HG02571 (cell line): ENCODE measurements at regions not wholly inside any gene's neighbourhood (a gene's known extent, or its start where the extent isn't known, plus 50 kb on each side); places are given as distances from the start of the nearest gene placed in this dataset.

Experiments used
- ATAC-seq: cut with Tn5 transposase; IDR thresholded peaks from one replicate; pipeline ENCODE4 v1.9.1; 2021; ENCODE audit warnings: mild to moderate bottlenecking, moderate library complexity; ENCODE audit not compliant: unreplicated experiment

DNA sequence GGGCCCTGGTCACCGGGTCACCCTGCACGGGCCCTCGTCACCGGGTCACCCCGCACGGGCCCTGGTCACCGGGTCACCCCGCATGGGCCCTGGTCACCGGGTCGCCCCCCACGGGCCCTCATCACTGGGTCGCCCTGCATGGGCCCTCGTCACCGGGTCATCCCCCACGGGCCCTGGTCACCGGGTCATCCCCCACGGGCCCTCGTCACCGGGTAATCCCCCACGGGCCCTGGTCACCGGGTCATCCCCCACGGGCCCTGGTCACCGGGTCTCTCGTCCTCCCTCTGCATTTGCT is 77.6 kb downstream of the RIPK4 start:
- no peak for ATAC-seq

DNA sequence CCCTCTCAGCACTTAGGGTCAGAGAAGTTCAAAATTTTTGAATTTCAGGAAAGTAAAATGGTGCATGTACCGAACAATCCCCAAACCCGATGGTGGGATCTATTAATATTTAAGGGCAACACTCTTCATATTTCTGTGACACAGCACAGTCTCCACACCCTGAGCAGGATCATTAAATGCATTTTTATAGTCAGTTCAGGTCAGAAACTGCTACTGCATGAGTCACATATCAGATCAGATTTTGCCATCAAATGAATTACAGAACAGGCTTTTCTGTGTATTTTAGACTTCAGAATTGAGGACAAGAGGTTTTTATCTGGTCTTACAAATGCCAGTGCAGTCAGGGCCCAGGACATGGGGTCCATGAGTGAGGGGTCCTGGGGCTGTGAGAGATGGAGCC is 79.2 kb downstream of the RIPK4 start:
- ATAC-seq = no peak

DNA sequence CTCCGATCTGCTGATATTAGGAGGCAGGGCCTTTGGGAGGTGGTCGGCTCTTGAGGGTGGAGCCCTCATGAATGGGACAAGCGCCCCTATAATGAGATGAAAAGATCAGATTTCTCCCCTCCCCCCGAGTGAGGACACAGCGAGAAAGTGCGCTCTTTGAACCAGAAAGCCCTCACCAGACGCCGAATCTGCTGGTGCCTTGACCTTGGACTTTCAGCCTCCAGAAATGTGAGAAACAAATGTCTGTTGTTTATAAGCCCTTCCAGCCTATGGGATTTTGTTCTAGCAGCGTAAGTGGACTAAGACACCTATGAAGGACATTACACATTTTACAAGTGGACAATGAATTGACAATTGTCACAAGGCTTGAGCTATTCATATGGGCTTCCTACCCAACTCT is 80.2 kb downstream of the RIPK4 start:
- no peak for ATAC-seq

DNA sequence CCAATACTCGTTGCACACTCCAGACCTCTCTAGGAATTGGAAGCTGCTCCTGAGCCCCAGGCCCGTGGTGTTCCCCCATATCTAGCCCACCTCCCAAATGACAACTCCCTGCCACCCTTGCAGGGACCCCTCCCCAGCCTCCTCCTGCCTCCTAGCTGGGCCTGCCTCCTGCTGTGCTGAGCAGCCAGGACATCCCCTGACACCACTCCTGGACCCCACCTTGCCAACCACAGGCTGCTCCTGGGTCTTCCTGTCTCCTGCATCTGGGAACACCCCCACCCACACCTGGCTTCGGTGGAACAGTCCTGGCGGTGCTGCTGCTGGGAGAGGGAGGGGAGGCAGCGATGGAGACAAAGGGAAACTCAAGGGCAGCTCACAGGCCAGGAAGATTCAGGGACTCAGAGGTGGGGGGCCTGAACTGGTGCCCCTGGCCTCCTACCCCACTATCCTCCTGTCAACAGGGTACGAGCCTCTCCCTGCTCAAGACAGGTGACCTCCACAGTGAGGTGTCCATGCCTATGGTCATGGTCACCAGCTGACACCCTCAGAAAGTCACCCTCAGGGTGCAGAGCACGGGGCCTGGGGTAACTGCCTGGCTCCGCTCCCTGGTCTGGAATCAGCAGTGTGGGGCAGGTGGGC is 81.2 kb downstream of the RIPK4 start:
- no peak for ATAC-seq

DNA sequence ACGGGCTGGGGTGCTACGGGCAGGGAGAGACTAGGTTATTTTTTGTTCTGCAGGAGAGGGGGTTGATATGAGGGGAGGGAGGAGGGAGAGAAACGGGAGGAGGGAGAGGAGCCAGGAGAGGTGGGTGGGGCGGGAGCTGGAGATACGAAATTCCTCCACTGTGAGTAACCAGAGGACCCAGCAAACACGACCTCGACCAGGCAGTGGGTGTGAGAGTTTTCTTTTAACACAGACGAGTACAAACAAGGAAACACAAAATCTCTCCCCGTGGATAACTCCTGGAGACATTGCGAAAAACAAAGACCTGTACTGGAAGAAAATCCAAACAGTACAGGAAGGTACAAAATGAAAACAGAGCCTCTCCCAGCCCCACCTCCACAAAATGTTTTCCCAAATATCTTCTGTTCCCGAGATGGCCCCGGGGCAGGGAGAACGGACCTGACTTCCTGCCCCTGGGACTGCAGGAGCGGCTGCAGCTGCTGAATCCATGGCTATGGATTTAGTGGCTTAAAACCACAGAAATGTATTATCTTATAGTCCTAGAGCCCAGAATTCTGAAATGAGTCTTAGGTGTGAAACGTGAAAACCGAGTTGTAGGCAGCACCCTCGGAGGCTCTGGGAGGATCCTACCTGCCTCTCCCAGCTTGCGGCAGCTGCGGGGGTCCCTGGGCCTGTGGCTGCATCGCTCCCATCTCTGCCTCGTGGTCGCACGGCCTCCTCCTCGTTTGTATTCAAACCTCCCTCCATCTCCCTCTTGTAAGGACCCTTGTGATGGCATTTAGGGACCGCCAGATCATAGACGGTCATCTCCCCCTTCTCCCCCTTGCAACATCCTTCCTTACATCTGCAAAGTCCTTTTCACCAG is 82.2 kb downstream of the RIPK4 start:
- ATAC-seq = no peak

DNA sequence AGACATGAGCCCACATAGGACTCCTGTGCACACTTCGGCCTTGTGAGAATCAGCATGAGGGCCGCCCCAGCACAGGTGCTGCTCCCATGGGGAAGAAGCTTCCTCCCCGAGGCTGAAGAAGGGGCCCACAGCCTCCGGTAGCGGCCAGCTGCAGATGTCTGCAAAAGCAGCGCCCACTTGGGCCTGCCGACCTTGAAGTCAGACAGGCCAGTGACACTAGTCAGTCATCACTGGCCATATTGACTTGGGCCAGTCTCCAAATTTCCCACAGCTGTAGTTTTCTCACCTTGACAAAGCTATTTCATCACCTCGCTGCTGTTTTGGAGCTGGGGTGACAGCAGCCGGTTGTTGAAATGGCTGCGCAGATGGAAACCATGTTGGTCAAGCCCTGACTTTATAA is 83.0 kb downstream of the RIPK4 start:
- no peak for ATAC-seq

DNA sequence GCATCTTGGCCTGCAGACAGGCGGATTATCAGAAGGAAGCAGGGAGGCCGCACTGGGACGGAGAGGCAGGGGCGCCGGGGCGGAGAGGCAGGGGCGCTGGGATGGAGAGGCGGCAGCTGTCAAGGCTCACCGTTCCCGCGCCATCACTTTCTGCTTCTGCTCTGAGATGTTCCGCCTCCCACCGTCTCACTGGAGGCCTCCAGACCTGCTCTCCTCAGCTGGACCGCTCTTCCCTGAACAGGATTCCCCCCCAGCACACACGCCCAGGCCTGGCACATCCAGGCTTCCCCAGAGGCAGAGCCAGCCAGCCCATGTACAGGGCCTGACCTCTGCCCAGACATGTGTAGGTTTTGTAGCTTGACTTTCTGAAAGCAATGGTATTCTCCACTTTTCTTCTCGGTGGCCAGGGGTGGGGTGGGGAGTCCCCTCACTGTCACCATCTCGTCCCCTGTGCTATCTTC is 84.1 kb downstream of the RIPK4 start:
- no peak for ATAC-seq

DNA sequence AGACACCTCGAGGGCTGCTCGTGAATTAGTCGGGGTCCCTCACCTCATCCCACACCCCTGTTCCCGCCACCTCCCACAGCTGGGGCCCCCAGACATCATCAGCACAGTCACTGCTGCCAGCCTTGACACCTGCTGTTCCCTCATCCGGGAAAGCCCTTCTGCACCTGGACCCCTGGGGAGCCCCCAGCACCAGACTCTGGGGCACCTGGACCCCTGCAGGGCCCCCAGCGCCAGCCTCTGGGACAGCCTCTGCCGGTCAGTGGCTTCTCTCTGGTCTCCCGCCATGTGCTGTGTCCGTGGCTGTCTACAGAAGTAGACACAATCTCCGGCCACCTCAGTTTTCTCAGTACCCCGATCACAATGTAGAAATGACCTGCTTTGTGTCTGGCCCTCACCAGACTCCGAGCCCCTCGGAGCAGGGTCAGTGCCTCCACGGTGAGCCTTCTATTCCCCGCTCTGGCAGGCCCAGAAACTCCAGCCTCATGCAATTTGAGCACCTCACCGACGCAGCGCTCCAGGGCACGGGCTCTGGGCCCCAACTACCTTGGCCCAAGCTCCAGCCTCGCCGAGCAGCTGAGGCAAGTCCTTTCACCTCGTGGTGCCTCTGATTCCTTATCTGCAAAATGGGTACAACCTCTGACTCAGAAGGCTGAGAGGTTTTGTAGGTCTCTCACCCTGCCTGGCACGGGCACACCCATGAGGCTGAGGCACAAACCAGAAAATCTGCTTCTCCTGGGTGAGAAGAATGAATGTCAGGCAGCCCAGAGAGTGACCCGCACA is 84.7 kb downstream of the RIPK4 start:
- ATAC-seq = no peak

DNA sequence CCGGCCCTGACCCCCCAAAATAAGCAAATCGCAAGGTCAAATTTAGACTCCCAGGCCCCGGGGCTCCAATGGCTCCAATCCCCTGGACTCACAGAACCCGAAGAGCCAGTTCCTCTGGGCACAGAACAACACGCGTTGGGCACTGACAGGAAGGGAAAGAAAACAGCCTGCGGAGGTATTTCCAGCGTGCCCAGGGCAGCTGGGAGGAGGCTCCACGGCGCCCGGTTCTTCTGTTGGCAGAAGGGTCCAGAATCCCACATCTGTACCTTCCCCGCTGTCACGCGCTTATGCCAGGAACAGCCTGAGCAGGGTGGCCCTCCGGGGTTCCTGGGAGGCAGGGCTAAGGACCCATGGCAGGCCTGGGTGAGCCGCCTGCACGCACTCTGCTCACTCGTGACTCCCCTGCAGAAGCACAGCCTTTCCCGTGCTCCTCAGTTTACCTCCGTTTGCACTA is 85.5 kb downstream of the RIPK4 start:
- ATAC-seq = no peak

DNA sequence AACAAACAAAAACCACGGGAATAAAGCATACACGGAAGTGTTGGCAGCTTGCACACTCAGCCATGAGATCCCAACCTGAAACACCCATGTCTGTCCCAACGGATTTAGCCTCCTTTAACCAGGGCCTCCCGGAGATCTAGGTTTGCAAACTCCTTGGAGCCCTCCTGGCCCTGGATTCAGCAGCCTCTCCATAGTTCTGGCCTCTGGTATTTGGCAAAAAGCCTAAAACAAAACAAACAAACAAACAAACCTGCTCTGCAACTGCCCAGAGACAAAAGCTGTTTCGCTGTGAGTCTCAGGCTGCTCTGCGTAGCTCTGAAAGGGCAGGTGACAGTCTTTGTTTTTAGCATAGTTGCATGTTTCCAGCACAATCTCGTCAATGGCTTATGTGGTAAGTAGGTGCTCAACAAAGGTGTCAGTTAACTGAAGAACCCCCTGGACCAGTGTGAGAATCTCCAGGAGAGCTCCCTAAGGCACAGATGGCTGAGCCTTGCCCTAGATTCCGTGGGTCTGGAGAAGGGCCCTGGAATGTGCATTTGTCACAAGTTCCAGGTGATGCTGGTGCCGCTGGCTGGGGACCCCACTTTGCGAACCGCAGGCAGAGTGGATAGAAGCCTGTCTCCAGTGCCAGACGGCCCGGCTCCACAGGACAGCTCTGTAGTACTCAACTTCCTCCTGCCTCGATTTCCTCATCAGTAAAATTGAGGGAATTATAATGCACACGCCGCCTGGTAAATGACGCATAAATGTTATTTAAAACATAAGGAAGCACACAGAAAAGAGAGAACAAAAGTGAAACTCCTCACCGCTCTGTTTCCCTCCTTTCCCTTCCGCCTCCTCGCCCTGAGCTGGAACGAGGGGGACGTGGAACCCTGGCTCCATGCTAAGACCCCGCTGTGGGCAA is 86.2 kb downstream of the RIPK4 start:
- ATAC-seq = no peak

DNA sequence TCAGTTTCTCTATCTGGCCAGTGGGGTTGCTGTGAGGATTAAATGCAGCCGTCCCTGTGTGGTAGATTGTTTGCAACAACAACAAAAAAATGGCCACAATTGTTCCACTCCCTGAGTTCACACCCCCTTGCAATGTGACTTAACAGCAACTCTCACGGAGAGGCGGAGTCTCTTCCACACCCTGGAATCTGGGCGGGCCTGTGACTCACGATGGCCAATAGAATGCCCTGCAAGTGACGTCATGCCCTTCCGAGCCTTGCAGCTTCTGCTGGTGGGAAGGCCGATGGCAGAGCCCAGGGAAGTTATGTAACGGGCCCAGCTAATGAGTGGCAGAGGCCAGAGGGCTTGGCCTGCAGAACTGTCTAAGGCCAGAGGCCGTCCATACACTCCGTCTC is 87.9 kb downstream of the RIPK4 start:
- ATAC-seq = no peak

DNA sequence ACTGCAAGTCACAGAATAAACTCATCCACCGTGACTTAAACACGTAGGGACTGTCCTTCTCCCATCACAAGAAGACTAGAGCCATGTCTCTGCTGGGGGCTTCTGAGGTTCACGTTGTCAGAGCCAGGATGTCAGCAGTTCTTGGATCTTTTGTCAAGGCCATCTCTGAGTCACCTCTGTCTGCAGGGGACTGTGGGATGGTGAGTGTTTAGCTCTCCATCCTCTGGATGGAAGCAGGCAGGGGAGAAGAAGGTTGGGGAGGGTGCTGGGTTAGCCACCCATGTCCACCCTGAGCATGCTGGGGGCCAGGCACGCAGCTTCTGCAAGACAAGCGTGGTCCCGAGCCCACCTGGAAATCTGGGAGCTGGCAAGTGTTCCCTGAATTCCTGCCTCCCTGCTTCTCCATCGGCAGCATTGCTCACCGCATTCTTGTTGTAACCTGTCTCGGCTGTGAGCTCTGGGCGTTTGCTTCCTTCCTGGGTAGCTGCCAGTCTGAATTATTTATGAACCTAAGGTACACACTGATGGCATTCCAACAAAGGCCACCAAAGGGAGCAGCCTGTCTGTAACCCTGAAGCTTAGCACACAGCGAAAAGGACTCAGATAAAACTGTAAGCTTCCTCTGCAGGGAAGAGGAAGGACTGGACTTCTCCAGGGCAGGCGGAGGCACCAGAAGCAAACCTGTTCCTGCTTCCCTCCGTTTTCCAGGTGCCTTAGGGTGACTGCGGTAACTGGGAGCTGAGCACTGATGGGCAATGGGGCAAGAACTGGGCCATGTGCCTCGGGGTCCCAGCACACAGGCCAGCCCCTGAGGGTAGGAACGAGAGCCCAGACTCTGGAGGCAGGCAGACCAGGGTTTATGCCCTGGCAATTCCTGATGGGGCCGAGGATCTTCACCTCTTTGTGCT is 88.6 kb downstream of the RIPK4 start:
- ATAC-seq = no peak

DNA sequence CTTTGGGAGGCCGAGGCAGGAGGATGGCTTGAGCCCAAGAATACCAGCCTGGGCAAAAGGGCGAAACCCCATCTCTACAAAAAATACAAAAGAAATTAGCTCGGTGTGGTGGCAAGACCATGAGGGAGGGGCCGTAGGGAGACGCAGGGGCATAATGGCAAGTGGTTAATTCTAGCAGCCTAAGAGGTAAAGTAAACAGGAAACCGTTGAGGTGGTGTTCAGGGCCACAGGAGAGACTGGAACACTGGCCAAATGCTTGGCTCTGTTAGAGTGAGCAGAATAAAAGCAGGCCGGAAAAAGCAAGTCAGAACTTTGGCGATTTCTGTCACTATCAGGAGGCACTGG is 89.2 kb downstream of the RIPK4 start:
- no peak for ATAC-seq

DNA sequence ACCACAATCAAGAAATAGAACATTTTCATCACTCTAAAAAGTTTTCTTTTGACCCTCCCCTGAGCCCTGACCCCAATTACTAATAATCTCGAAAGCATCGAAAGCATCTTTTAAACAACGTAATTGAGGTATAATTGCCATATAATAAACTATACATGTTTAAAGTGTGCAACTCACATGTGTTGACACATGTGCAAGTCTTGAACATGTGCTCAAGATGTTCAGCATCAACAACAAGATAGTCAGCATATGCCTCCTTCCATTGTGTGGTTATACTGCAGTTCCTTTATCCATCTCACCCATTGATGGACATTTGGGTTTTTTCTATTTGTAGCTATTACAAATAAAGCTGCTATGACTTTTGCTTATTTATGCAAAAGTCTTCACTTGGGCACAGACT is 90.7 kb downstream of the RIPK4 start:
- ATAC-seq = no peak

DNA sequence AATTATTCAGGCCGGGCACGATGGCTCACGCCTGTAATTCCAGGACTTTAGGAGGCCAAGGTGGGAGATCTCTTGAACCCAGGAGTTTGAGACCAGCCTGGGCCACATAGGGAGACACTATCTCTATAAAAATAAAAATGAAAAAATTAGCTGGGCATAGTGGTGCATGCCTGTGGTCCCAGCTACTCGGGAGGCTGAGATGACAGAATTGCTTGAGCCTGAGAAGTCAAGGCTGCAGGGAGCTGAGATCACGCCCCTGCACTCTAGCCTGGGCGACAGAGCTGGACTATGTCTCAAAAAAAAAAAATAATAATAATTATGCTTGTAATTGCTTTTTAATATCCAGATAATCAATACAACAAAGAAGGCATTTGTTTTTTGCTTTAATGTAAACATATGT is 91.3 kb downstream of the RIPK4 start:
- no peak for ATAC-seq

DNA sequence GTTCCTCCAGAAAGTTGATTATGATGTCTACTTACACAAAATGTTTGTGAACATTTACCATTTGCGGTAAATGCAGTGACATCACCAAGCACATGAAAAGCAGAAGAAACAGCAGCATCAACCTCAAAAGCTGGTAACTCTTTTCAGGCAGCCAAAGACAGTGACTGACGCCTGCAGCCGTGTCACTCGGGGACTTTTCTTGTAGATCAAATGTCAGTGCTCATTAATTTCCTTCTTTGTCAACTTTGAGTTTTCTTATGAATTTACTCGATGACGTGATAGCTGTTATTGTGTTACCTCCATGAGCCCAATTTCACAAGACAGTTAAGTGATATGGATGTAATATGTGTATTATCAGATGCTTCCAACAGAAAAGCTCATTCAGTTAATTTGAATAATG is 92.5 kb downstream of the RIPK4 start:
- no peak for ATAC-seq

DNA sequence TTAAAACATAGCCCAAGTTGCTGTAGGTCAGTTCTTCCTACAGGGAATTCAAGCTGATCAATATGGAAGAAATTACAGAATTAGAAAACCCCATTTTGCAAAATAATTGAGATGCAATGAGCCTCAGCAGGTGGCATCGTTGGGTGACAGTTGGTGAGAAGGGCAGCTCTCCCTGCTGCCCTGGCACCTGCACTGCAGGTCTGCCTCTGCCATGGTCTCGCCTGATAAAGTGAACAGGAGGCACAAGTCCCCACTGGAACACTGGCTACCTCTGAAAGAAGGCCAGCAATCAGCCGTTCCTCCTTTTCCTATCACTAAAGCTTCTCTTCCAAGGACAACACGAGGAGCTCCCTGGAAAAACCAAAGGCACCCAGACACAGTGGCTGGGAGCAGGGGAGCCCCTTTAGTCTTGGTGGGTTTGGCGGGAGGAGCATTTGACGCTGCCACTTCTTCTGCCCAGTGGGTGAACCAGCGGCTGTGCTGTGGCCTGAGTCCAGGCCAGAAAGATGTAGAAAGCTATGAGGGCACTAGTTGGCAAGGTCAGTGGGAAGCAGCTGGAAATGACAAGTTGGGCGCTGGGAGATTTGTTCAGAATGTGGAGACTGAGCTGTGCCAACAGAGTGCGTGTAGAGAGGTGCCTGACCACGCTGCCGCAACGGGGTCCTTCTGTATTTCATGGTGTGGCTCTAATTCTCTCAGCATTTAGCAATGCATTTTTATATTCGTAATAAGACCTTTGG is 93.1 kb downstream of the RIPK4 start:
- no peak for ATAC-seq

DNA sequence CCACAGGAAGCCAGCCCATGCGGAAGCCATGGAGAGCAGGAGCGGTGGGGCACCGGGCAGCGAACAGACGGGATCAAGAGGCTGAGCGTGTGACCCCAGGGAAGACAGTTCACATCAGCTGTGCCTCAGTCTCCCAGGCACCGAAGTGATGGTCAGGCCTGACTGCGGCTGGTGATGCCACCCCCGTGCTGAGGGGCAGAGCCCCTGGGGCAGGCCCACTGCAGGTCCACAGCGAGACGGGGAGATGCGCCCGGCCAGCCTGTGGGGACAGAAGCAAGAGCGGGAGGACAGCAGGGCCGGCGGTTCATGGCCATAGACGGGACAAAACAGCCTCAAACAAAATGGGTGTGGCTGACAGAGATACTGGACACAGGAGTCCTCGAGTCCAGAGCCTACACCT is 93.8 kb downstream of the RIPK4 start:
- ATAC-seq = no peak

DNA sequence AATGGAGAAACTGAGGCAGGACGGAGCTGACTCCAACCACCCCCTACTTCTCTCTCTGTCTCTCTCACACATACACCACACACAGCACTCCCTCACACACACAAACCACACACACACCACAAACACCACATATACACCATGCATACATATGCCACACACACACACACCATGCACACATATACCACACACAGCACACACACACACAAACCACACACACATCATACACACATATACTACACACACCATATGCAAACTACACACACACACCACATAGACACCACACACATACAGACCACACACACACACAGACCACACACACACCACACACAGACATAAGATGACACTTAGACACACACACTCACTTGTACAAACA is 94.3 kb downstream of the RIPK4 start:
- ATAC-seq = no peak
